GM12878 (cell line): ENCODE measurements at regions not wholly inside any gene's neighbourhood (a gene's known extent, or its start where the extent isn't known, plus 50 kb on each side); places are given as distances from the start of the nearest gene placed in this dataset.
"Not testable (repeated sequence)": the region's sequence is repeated elsewhere in the genome, so short reads cannot be mapped to it uniquely, and the experiment has no call there.

Source experiments
- ATAC-seq: fragments of 200-7000 bp; cut with Tn5 transposase; 3 replicates; pipeline ENCODE4 v1.9.1; 2020; ENCODE audit warnings: mild to moderate bottlenecking, moderate library complexity
- BruUV-seq: library from RNA; stranded (reverse); fragments of 400-500 nt; replicated peaks from 2 replicates; lab custom pipeline; 2021; lab: Mats Ljungman, UMichigan
- CTCF ChIA-PET: fragments of 300-600 bp; sonication (Branson Sonifier 250); formaldehyde crosslinking; extraction: SDS; loops from one replicate; lab custom pipeline; 2021; ENCODE audit warnings: inconsistent platforms; lab: Yijun Ruan, JAX
- POLR2A ChIA-PET: fragments of 350-600 bp; formaldehyde crosslinking; extraction: SDS; loops from one replicate; lab custom pipeline; 2021; ENCODE audit warnings: inconsistent platforms; lab: Charles Lee
- RAD21 ChIA-PET: fragments of 300-600 bp; sonication (Branson Sonifier 250); formaldehyde crosslinking; loops from one replicate; lab custom pipeline; 2023; ENCODE audit warnings: antibody characterized with exemption; ENCODE audit not compliant: unreplicated experiment; lab: Charles Lee
- SMC1A ChIA-PET: fragments of 300-600 bp; sonication (Branson Sonifier 250); formaldehyde crosslinking; loops from one replicate; lab custom pipeline; 2023; ENCODE audit not compliant: unreplicated experiment, uncharacterized antibody; lab: Charles Lee
- DNase-seq: peaks from one replicate; pipeline ENCODE4 v3.0.0-alpha.2; 2011; ENCODE audit warnings: low read depth, low spot score
- FAIRE-seq: peaks from 3 replicates; lab custom pipeline; 2011; peaks lifted over from hg19 to GRCh38; lab: Jason Lieb, UNC
- H2AFZ ChIP-seq: 2 replicates; pipeline ENCODE4 v1.6.0; 2011; ENCODE audit warnings: low read depth, low read length, control low read depth; ENCODE audit not compliant: control insufficient read depth
- H3K27ac ChIP-seq: 2 replicates; pipeline ENCODE4 v1.5.1; 2011; ENCODE audit warnings: control low read depth; ENCODE audit not compliant: control insufficient read depth, insufficient read depth
- H3K27me3 ChIP-seq, 2 experiments: replicated peaks in 1 of 2; 2 replicates each; pipeline versions ENCODE4 v1.6.0 to v1.6.1; 2011; ENCODE audit warnings: low read length in 1 of 2; ENCODE audit not compliant: control insufficient read depth in 2 of 2, insufficient read depth in 2 of 2
- H3K36me3 ChIP-seq, 2 experiments: 2 replicates each; pipeline ENCODE4 v1.5.1; 2011; ENCODE audit warnings: low read length in 1 of 2; ENCODE audit not compliant: control insufficient read depth in 2 of 2, insufficient read depth in 2 of 2
- H3K4me1 ChIP-seq: 2 replicates; pipeline ENCODE4 v1.6.1; 2011; ENCODE audit warnings: mild to moderate bottlenecking, low read length, moderate library complexity, mixed read lengths; ENCODE audit not compliant: control insufficient read depth, insufficient read depth
- H3K4me2 ChIP-seq: 2 replicates; pipeline ENCODE4 v1.6.0; 2011; ENCODE audit warnings: control low read depth; ENCODE audit not compliant: control insufficient read depth, insufficient read depth
- H3K4me3 ChIP-seq: fragments of 200-600 bp; sonication (generic); 2 replicates; pipeline ENCODE4 v1.5.1; 2016
- H3K79me2 ChIP-seq: 2 replicates; pipeline ENCODE4 v1.6.0; 2011; ENCODE audit warnings: low read length; ENCODE audit not compliant: control insufficient read depth, insufficient read depth
- H3K9ac ChIP-seq: 2 replicates; pipeline ENCODE4 v1.8.0; 2011; ENCODE audit warnings: low read length, control low read depth, mixed read lengths; ENCODE audit not compliant: control insufficient read depth, insufficient read depth
- H3K9me3 ChIP-seq: replicated peaks from 3 replicates; pipeline ENCODE4 v1.5.1; 2011; ENCODE audit warnings: mild to moderate bottlenecking, low read length; ENCODE audit not compliant: control insufficient read depth, insufficient read depth
- H4K20me1 ChIP-seq: 2 replicates; pipeline ENCODE4 v1.6.0; 2011; ENCODE audit not compliant: control insufficient read depth, insufficient read depth
- CBX5 ChIP-seq: sonication (generic); IDR thresholded peaks from 2 replicates; pipeline ENCODE4 v1.6.1; 2016; ENCODE audit warnings: low read depth, moderate library complexity, mild to moderate bottlenecking, inconsistent platforms
- CHD2 ChIP-seq: IDR thresholded peaks from 2 replicates; pipeline ENCODE4 v1.6.1; 2011; ENCODE audit warnings: low read depth, low read length, improper control_type of control experiment, borderline replicate concordance
- NBN ChIP-seq: fragments of 450-650 bp; IDR thresholded peaks from 2 replicates; pipeline ENCODE4 v1.6.1; 2016
- SMAD5 ChIP-seq: IDR thresholded peaks from 2 replicates; pipeline ENCODE4 v1.6.1; 2016; ENCODE audit warnings: antibody characterized with exemption, low read depth
- SRF ChIP-seq, 2 experiments: IDR thresholded peaks; 2 replicates each; pipeline ENCODE4 v1.6.1; 2011; ENCODE audit warnings: low read depth in 2 of 2, low read length in 2 of 2, mild to moderate bottlenecking in 1 of 2, moderate library complexity in 1 of 2
- WGBS: methylation state at CpG from one replicate; pipeline ENCODE4 v1.1.6; 2016; ENCODE audit warnings: low lambda C conversion rate; ENCODE audit not compliant: insufficient replicate concordance, insufficient coverage; ENCODE audit errors: missing lambda C conversion rate; 5-methylcytosine and 5-hydroxymethylcytosine counted together
- in situ Hi-C: fragments of 300-500 bp; cut with MboI; formaldehyde crosslinking; loops from 9 replicates; pipeline ENCODE4 v1.14.3; 2018; ENCODE audit warnings: mixed read lengths
- intact Hi-C: fragments of 100-400 bp; cut with micrococcal nuclease; formaldehyde crosslinking; loops from one replicate; pipeline ENCODE4 v1.14.2; 2022; ENCODE audit not compliant: unreplicated experiment

DNA sequence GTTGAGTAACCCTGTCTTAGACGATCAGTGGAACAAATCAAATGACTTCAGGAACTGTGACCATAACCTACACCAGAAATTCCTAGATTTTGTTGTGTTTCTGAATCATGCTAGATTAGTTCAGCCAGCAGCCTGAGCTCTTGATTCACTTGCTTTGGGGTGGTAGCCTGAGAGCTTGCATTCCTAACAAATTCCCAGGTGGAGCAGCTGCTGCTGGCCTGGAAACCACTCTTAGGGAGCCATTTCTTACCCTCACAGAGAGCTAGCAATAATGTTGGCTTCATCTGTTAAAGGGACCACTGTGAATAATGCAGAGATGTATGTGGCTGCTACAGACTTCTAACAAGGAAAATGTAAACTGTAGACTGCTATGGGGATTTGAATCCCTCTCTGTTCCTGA, 388.1 kb upstream of the PRR20A start:
- Histone ChIP-seq H3K36me3 (no peaks in the 10 kb centered on the region), H3K9me3 (no peaks in the 10 kb centered on the region), H3K9ac (no peak overlapping the region), H4K20me1 (no peaks in the 10 kb centered on the region), H3K4me2 (no peak overlapping the region), H3K79me2 (no peaks in the 10 kb centered on the region), H3K27me3 (no peaks in the 10 kb centered on the region), H3K4me3 (no peak overlapping the region), H2AFZ (no peak overlapping the region), H3K27ac (no peak overlapping the region), H3K4me1 (no peaks in the 10 kb centered on the region)
- no peak for DNase-seq
- ATAC-seq: no peak
- TF ChIP-seq CBX5: no peak
- TF ChIP-seq CHD2: no peak
- TF ChIP-seq SMAD5: no peak
- no peak for TF ChIP-seq SRF (IDR thresholded peaks at IDR 0.05; ENCODE audit: low read depth in 2 of 2, low read length in 2 of 2)
- WGBS: 5% methylated on average over 1 of the region's 1 CpG
- no peak for FAIRE-seq
- in situ Hi-C loops: no loop called here
- ChIA-PET RAD21 (no interaction called here), POLR2A (no interaction called here), SMC1A (no interaction called here), CTCF (no interaction called here)
- intact Hi-C loops: no loop called here
- no TSS peak for BruUV-seq

GRCh38 chr13:56755181-56755935, 385.4 kb upstream of the PRR20A start:
- H3K4me2 ChIP-seq: no peak overlapping the region
- no peak overlapping the region for H3K27ac ChIP-seq
- in situ Hi-C loops (no loop called here), intact Hi-C loops (no loop called here)
- H4K20me1 ChIP-seq: no peaks in the 10 kb centered on the region
- no peaks in the 10 kb centered on the region for H3K27me3 ChIP-seq
- 15% methylated on average over 3 of the region's 3 CpGs for WGBS
- no peaks in the 10 kb centered on the region for H3K36me3 ChIP-seq
- ChIA-PET CTCF (no interaction called here), POLR2A (no interaction called here), SMC1A (no interaction called here), RAD21 (no interaction called here)
- H3K4me1 ChIP-seq: no peaks in the 10 kb centered on the region
- no peak for ATAC-seq
- no peak for FAIRE-seq
- no peak for TF ChIP-seq NBN
- H3K9me3 ChIP-seq: no peaks in the 10 kb centered on the region
- no peak overlapping the region for H2AFZ ChIP-seq
- no peak overlapping the region for H3K9ac ChIP-seq
- no peak overlapping the region for H3K4me3 ChIP-seq
- H3K79me2 ChIP-seq: no peaks in the 10 kb centered on the region
- DNase-seq: no peak
- no TSS peak for BruUV-seq

DNA sequence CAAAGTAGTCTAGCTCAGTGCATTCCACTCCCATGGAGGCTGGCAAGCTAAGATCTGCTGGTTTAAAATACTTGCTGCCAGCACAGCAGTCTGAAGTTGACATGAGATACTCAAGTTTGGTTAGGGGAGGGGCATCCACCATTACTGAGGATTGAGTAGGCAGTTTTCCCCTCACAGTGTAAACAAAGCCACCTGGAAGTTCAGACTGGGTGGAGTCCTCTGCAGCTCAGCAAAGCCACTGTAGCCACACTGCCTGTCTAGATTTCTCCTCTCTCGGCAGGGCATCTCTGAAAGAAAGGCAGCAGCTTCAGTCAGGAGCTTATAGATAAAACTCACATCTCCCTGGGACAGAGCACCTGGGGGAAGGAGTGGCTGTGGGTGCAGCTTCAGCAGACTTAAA, 377.4 kb upstream of the PRR20A start:
- WGBS: 5% methylated on average over 1 of the region's 1 CpG
- H3K79me2 ChIP-seq, H3K4me2 ChIP-seq, RAD21 ChIA-PET, H3K4me1 ChIP-seq, intact Hi-C loops, H2AFZ ChIP-seq, H3K36me3 ChIP-seq, FAIRE-seq, H3K27me3 ChIP-seq, in situ Hi-C loops, H3K27ac ChIP-seq, H3K9me3 ChIP-seq, ATAC-seq, CTCF ChIA-PET, POLR2A ChIA-PET, H3K4me3 ChIP-seq, SMC1A ChIA-PET, H3K9ac ChIP-seq, DNase-seq, H4K20me1 ChIP-seq, BruUV-seq: not testable (repeated sequence)
